GM19239 (cell line): ENCODE measurements at regions not wholly inside any gene's neighbourhood (a gene's known extent, or its start where the extent isn't known, plus 50 kb on each side); places are given as distances from the start of the nearest gene placed in this dataset.
A peak's percentile ranks its signal among the peaks of the same experiment; 100 is the strongest.

ENCODE experiments used
- DNase-seq: peaks from one replicate; pipeline ENCODE4 v3.0.0; 2011; ENCODE audit warnings: low spot score; ENCODE audit not compliant: insufficient read length
- FAIRE-seq: peaks from 2 replicates; lab custom pipeline; 2011; peaks lifted over from hg19 to GRCh38; lab: Jason Lieb, UNC

DNA sequence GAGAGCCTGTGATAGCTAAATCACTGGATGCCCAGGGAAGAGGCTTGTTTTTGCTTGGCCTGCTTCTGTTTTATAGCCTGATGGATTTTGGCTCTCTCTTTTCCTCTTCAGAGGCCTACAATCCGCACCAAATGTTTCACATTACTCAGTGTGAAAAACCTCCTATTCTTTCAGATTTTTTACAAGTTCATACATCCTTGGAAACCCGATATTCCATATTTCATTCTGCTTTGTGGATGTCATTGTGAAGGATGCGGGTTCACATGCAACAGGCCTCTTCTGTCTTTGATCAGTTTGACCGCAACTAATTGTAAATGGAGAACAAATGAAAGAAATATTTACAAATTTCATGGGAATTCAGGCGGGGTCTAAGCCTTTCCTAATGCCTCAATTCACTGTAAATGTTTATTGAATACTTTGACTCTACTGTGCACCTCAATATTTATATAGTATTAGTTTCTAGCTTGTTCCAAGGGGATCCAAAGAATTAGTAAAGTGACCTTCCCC lies 269.9 kb downstream of the DMRT2 start:
- no peak for DNase-seq
- no peak for FAIRE-seq

DNA sequence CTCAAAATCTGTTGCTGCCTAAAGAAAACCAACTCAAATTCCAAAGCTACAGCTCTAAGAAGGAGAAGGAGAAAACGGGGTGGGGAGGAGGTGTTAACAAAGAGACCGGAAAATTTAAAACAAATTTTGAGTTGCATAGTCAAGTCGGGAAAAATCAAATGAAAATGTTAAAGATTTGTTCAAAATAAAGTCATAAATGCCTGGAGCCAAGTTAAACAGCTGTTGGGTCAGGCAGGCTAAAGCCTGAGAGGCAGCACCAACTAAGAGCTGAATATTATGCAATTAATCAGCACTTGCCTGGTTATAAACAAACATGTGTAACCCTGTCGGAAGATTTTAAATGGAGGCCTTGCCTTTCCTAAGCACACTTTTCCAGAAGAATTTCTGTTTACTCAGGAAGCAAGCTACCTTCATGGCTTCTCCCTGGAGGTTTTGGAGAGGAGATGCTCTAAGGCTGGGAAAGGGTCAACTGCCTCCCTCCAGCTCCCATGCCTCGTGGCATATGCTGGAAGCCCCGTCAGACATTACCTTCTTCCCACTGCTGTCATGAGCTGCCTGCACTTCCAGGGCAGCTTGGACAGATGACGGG lies 270.5 kb downstream of the DMRT2 start:
- DNase-seq, result no peak
- FAIRE-seq, result no peak

DNA sequence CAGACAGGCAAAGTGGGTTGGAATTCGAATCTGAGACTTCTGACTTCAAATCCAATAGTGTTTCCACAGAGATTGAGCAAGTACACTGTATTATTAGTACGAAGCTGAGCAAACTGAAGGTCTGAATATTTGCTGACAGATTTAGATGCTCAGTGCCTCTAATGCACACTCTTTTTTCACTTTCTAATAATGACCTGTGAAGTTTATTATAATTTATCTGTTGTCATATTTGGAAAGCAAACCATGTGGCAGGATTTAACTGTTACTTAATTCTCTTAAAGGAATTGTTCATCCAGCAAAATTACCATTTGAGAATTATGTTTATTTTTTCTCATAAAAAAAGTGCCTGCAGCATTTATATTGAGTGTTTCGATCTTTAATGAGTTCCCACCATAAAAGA lies 277.3 kb downstream of the DMRT2 start:
- DNase-seq (no peak), FAIRE-seq (no peak)

DNA sequence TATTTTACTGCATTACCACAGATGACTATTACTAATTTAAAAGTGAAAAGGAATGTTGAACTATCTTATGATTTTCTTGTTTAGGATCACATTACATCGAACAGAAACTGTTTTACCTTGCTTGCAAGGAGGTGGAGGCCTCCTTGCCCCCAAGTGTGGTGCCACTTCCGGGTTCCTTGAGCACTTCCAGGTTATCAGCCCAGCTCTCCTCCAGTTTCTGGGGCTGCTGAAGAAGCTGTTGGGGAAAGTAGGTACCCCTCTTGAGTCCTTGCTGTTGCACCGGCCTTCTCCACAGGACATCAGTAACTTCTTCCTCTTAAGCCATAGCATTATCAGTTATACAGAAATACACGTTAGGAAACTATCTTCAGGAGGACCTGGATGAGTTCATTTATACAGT lies 278.2 kb downstream of the DMRT2 start:
- DNase-seq (no peak), FAIRE-seq (no peak)

DNA sequence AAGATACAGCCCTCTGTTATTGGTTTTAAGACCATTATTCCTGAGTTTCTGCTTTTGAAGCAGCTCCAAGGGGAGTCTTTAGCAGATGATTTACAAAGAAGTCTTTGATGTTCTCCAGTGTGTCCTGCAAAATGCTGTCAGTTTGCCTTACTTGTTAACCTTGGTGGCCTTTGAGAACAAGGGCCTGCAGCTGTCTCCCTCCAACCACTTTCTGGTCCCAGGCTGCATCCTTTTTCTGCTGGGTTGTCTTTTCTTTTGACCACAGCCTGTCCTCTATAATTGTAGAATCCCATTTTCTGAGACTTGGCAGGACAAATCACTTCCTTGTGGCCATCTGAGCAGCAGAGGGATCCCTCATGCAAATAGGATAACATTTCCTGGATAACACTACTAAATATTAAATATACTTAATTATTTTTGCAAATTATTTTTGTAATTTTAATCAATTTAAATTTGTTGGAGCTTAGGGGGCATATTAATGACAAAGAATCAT lies 281.4 kb downstream of the DMRT2 start:
- no peak for DNase-seq
- no peak for FAIRE-seq

DNA sequence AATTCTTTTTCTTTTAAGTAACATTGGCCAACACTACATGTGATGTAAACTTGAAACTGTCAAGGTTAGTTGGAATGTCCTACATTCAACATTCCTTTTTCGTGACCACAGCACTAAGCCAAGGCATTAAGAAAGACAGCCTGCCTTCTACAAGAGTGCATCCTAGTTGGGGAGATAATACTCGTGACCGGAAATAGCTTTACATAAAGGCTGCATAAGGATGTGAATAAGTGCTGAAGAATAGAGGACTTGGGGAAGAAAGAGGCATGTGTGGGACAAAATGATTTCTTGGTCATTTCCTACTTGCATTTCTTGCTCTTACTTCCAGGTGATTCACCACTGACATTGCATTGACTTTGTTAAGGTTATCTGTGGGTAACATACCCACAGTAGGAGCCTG lies 282.0 kb downstream of the DMRT2 start:
- no peak for FAIRE-seq

DNA sequence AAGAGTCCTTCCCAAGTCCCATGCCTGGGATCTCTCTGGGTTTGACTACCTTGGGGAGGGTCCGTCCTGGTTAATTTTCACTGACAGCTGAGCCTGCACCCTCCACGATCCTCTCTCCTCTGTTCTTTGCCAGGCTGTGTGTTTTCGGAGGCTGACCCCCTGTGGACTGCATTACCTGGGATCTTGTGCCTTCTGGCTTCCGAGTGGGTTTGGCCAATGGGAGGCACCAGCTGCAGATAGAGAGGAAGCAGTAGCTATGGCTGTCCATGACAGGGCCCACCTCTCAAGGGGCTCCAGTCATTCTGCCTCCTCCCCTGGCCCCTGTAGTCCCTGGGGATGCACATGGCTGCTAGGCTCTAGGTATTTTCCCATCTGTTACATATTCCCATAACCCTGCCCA lies 285.0 kb downstream of the DMRT2 start:
- FAIRE-seq, result no peak
- no peak for DNase-seq

More for the DNA sequence above, 282.0 kb downstream of the DMRT2 start:
- DNase-seq, result no peak

DNA sequence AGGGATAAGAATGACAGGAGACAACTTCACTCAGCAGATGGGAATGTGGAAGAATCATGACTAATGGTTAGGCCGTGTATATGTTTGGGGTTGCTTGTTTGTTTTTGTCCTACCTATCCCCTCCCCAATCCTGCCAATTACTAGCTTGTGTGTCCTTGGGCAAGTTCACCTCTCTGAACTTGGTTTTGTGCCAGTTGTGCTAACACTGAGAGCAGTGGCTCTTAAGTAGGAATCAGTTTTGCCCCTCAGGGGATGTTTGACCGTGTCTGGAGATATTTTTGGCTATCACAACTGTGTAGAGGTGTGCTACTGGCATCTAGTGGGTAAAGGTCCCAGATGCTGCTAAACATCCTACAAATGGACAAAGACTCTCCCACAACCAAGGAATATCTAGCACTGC lies 287.0 kb downstream of the DMRT2 start:
- FAIRE-seq (no peak), DNase-seq (no peak)

DNA sequence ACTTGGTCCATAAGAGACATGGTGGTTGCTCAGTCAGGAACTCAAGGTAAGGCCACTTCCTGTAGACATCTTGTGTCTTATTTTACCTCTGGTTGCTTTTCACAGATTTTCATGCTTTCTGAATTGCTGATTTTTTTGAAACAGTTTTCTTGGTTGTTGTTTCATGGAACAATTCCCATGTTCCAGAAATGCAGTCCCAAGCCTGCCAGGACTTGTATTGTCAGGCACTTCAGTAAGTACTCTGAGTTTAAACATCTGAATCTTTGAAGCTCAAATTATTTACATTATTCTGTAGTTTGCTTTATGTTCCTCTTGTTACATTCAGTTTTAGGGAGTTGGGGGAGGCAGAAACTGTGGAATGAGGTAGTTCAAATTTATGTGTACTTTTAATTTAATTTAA lies 290.2 kb downstream of the DMRT2 start:
- no peak for DNase-seq
- FAIRE-seq, result no peak

DNA sequence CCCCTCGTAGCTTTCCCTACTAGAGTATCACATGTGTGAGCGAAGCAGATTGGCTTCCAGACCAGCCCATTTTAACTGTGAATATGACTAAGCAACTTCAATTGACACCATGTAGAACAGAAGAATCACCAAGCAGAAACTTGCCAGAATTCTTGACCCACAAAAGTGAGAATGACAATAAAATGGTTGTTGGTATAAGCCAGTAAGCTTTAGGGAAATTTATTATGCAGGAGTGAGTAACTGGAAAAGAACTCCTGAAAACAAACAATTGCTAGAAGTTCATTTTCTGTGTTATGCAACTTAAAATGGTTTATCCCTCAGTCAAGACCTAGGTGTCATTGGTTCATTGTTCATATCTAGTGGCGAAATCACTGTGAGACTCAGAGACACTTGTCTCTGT lies 303.1 kb downstream of the DMRT2 start:
- no peak for FAIRE-seq
- DNase-seq, result no peak

DNA sequence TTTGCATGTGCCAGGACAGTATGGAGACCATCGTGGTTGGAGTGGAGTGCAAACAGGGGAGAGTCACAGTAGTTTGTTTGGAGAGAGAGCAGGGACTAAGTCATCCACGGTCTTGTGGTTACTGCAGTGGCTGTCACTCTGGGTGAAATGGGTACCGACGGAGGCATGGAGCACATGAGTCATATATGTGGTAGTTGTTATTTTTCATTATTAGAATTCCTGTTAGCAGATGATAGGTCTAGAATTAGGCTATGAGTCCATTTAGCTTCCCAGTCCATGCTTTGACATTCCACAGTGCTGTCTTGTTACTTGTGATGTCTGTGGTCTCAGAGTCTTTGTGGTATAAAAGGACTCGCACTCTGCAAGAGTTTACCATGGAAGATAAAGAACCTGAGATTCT lies 303.9 kb downstream of the DMRT2 start:
- DNase-seq (no peak), FAIRE-seq (no peak)

DNA sequence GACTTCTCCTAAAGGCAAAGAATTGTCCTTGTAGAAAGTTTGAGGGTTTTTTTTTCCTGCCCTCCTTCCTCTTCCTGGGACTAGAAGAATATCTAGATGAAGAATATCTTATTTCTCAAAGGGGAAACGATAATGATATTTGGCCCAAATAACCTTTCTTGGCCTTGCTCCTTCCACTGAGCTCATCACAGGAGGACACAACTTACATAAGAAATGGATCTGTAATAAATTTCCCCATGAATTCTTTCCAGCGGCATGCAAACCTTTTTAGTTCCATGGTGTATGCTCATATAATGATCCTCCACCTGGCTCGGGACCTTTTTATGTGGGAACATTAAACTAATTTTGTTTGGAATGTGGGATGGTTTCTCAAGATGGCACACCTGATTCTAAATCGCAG lies 304.4 kb downstream of the DMRT2 start:
- FAIRE-seq, result no peak
- DNase-seq, result no peak

DNA sequence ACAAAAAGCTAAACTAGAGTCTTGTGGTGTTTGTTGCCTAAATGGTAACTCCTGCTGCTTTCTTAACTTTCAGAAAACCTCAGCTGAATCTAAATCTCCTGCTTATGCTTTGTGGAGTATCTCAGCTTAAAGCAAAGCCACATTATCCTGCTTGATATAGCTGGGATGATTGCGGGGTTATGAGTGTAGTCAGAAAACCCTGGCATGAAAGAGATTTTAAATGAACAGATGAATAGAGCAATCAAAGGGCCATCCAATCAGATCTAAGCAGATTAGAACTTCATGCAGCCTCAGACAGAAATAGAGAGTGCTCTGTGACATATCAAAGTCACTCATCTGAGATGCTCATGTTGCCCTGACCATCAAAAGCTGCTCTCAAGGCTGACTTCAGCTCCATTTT lies 305.5 kb downstream of the DMRT2 start:
- DNase-seq, result no peak
- FAIRE-seq, result no peak

DNA sequence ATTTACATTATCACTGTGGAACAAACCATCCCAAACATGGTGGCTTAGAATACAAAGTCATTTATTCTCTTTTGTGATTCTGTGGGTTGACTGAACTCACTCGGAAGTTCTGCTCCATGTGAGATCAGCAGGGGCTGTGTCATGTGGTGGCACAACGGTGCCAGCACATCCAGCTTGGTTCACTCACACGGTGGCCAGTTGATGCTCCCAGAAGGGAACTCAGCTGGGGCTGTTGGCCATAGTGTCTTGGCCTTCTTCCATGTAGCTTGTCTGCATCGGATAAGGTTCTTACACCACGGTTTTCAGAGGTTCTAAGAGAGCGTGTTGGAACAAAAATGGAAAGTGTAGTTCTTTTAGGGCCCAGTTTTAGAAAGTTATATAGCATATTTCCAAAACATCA lies 312.7 kb downstream of the DMRT2 start:
- FAIRE-seq (no peak), DNase-seq (no peak)

DNA sequence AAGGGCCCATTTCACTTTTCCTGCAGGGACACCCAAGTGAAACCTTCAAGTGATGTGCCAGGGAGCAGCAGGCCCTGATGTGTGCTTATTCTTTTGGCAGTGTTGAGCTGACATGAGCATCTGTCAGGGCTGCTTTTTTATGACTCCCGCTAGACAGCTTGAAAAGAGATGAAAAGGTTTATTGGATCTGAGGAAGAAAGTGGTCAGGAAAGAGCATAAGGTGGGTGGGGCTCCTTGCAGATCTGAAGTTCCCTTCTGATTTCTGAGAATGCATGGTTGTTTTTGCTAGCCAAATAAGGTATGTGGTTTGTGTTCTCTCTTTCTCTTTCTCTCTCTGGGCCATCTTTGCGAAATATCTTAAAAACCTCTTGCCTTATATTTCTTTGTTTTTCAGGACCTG lies 316.1 kb downstream of the DMRT2 start:
- DNase-seq (no peak), FAIRE-seq (peak; percentile 58)

DNA sequence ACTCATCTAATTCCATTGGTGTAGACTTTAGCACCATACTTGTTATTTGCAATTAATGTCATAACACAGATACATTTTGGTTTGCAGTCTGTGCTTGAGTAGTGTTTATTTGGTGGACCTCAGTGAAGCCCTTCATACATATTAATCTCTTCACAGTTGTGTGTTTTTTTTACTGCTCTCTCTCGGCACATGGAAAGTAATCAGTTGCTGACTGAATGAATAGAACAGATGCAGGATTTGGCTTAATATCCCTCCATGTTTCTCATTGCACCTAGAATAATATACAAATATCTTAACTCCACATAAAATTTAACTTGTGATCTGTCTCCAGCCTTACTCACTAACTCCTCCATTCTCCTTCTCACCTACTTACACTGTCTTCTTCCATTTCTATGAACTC lies 319.1 kb downstream of the DMRT2 start:
- FAIRE-seq (no peak), DNase-seq (no peak)

DNA sequence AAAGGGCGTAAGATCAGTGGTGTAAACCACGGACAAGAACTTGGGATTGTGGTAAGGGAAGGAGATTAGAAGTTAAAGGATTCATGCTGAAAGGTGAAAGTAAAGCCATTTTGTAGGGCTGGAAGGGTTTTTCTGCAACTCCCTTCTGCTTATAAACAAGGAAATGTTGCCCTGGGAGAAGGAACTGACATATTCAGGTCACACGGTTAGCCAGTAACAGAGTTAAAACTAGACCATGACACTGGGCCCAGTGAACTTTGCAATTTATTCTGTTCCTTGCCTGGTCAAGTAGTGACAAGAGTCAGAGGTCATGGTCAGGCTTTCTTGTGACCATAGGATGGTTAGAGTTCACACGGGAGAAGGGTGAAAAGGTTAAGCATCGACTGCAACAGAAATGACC lies 323.3 kb downstream of the DMRT2 start:
- DNase-seq (no peak), FAIRE-seq (no peak)

DNA sequence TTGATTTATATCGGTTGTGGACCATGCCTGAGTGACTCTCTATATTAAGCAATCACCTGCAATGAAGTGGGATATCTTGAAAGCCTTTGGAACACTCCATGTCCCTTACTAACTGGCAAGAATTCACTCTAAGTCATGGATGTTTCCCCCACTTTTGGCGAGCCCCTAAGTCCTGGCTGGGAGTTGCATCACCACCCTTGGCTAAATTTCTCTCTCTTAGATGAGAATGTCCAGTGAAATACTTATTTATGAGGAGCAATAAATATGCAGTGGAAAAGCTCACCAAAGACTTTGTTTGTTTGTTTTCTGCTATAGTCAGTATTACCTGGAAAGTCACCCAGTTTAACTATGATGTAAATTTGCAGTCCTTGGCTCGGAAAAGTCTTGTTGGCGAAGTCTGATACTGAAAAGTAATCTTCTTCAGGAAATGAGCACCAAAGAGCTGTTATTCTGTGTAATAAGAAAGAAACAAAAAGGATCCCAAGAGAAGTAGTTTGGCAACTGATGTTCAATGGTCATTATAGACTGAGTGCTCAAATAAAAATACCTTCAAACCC lies 333.8 kb downstream of the DMRT2 start:
- no peak for FAIRE-seq
- no peak for DNase-seq

DNA sequence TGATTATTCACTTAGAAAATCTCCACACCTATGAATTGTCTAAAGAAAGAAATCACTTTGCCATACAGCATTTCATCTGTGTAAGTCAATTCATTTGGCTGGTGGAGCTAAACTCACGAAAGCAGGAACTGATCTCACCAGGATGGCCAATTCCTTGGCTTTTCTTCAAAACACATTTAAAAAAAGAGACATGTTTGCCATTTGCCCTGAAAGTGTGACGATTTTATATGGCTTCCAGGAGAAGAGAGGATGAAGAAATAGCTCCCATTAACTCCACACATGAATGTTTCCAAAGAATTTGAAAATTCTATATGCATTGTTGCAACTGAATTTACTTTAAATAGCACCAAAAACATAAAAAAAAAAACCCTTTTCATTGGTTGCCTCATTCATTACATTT lies 334.7 kb downstream of the DMRT2 start:
- FAIRE-seq (no peak), DNase-seq (no peak)

DNA sequence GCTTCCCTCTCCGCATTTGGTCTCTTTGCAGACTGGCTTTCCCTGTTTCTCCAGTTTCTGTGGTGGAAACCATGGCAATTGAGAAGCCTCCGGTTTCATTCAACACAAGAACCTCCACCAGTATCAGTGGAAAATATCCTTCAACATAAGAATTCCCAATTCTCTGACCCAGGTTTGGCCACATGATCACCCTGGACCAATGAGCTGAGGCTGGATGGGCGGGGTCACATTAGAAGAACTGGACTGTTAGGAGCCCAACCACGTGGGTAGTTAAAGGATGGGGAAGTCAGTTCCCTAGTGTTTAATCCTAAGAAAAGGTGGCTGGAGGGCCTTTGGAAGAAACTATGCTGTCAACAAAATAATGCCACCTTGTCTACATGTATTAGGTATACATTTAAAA lies 336.3 kb downstream of the DMRT2 start:
- DNase-seq (no peak), FAIRE-seq (no peak)

DNA sequence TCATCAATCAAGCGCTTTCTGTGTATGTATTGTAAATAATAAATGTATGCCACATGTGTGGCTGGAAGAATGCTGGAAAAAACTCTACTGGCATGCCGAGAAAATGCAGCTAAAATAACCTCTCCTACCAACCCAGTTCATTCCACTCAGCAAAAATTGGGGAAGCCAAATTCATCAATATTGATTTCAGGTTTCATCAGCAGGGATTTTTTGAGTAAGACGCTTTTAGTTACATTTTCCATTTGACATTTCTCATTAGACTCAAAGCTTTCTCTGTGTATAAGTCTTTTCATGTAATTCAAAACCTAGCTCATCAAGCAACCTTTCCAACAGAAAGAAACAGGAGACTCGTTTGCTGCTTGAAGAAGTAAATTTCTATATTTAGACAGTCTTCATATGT lies 338.1 kb downstream of the DMRT2 start:
- DNase-seq (no peak), FAIRE-seq (no peak)

DNA sequence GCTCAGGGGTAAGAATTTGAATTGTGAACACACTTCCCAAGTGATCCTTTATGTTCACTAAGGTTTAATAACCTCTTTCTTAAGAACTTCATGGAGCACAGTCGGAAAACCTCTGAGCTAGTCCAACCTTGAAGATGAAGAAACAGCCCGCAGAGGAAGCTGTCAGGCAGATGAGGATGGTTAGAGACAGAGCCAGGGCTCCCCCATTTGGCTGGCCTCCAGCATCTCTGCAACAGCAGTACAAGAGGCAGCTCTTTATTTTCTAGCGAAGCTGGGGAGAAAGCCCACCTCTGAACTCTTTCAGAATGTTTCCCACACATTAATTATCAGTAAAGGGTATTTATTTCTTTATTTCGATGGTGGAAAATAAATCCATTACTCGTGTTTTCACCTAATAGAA lies 350.8 kb downstream of the DMRT2 start:
- DNase-seq (no peak), FAIRE-seq (no peak)
